ENCODE measurements at regions not wholly inside any gene's neighbourhood (a gene's known extent, or its start where the extent isn't known, plus 50 kb on each side); places are given as distances from the start of the nearest gene placed in this dataset.

GRCh38 chr18:77654302-77654701 lies 404.7 kb downstream of the GALR1 start:
- no peak for TF ChIP-seq EZH2 (IDR thresholded peaks at IDR 0.05; ENCODE audit: borderline replicate concordance, low read depth, low read length, severe bottlenecking)
- TF ChIP-seq, protein P1, sequence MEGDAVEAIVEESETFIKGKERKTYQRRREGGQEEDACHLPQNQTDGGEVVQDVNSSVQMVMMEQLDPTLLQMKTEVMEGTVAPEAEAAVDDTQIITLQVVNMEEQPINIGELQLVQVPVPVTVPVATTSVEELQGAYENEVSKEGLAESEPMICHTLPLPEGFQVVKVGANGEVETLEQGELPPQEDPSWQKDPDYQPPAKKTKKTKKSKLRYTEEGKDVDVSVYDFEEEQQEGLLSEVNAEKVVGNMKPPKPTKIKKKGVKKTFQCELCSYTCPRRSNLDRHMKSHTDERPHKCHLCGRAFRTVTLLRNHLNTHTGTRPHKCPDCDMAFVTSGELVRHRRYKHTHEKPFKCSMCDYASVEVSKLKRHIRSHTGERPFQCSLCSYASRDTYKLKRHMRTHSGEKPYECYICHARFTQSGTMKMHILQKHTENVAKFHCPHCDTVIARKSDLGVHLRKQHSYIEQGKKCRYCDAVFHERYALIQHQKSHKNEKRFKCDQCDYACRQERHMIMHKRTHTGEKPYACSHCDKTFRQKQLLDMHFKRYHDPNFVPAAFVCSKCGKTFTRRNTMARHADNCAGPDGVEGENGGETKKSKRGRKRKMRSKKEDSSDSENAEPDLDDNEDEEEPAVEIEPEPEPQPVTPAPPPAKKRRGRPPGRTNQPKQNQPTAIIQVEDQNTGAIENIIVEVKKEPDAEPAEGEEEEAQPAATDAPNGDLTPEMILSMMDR (IDR thresholded peaks at IDR 0.05; ENCODE audit: borderline replicate concordance, extremely low read depth, low read length, poor library complexity, severe bottlenecking): no peak

Data from DND-41 (cell line).